CD4-positive, alpha-beta T cell (primary cell): ENCODE measurements at regions not wholly inside any gene's neighbourhood (a gene's known extent, or its start where the extent isn't known, plus 50 kb on each side); places are given as distances from the start of the nearest gene placed in this dataset.

ENCODE experiments used
- ATAC-seq: fragments of 200-7000 bp; cut with Tn5 transposase; one replicate; pipeline ENCODE4 v1.10.0; 2022; ENCODE audit warnings: mild to moderate bottlenecking; ENCODE audit not compliant: poor library complexity
- CTCF ChIA-PET: fragments of 350-600 bp; sonication (Branson Sonifier 250); formaldehyde crosslinking; loops from one replicate; lab custom pipeline; 2021; ENCODE audit warnings: antibody characterized with exemption, inconsistent platforms; lab: Charles Lee
- POLR2A ChIA-PET: fragments of 350-600 bp; sonication (Branson Sonifier 250); formaldehyde crosslinking; loops from one replicate; lab custom pipeline; 2021; ENCODE audit warnings: antibody characterized with exemption, inconsistent platforms; lab: Charles Lee
- DNase-seq, 14 experiments: peaks; one replicate each; pipeline ENCODE4 v3.0.0-alpha.2; 2013 to 2020; ENCODE audit warnings: mixed read lengths in 2 of 14
- H3K27ac ChIP-seq, 2 donors: one replicate each; pipeline versions ENCODE4 v1.5.1 to v1.7.0; 2013; ENCODE audit warnings: low read length in 2 of 2, low read depth in 1 of 2, mild to moderate bottlenecking in 1 of 2
- H3K27me3 ChIP-seq, 2 experiments: 1 replicate in 1 of 2; 2 replicates in 1 of 2; pipeline versions ENCODE4 v1.6.1 to v1.7.0; 2013; ENCODE audit warnings: low read length in 2 of 2, control low read depth in 1 of 2, mild to moderate bottlenecking in 1 of 2, moderate library complexity in 1 of 2; ENCODE audit not compliant: insufficient read depth in 2 of 2, control insufficient read depth in 1 of 2
- H3K36me3 ChIP-seq: one replicate; pipeline ENCODE4 v1.6.1; 2013; ENCODE audit warnings: low read length, control low read depth; ENCODE audit not compliant: insufficient read depth
- H3K4me1 ChIP-seq: one replicate; pipeline ENCODE4 v1.6.1; 2013; ENCODE audit warnings: low read length, control low read depth; ENCODE audit not compliant: insufficient read depth
- H3K4me3 ChIP-seq: one replicate; pipeline ENCODE4 v1.5.1; 2013; ENCODE audit warnings: mild to moderate bottlenecking, low read length, moderate library complexity
- H3K9me3 ChIP-seq, 2 experiments: 1 replicate in 1 of 2; 2 replicates in 1 of 2; pipeline versions ENCODE4 v1.6.1 to v1.7.0; 2013; ENCODE audit warnings: low read length in 2 of 2, mild to moderate bottlenecking in 2 of 2, control low read depth in 1 of 2, moderate library complexity in 1 of 2; ENCODE audit not compliant: control insufficient read depth in 1 of 2, insufficient read depth in 1 of 2
- H3K27ac Mint-ChIP-seq: one replicate; pipeline ENCODE4 v1.8.0; 2020; ENCODE audit warnings: mixed read lengths
- H3K27me3 Mint-ChIP-seq: one replicate; pipeline ENCODE4 v1.8.0; 2021; ENCODE audit warnings: mixed read lengths
- H3K36me3 Mint-ChIP-seq: one replicate; pipeline ENCODE4 v1.8.0; 2021; ENCODE audit warnings: low read depth, mixed read lengths
- H3K4me1 Mint-ChIP-seq: one replicate; pipeline ENCODE4 v1.8.0; 2021; ENCODE audit warnings: low read depth, mixed read lengths
- H3K4me3 Mint-ChIP-seq: one replicate; pipeline ENCODE4 v1.8.0; 2020; ENCODE audit warnings: mild to moderate bottlenecking, mixed read lengths
- H3K9me3 Mint-ChIP-seq: one replicate; pipeline ENCODE4 v1.8.0; 2020; ENCODE audit warnings: mixed read lengths
- CTCF ChIP-seq: fragments of 200-600 bp; IDR thresholded peaks from one replicate; pipeline ENCODE4 v1.8.0; 2022; ENCODE audit warnings: antibody characterized with exemption, mild to moderate bottlenecking
- intact Hi-C, 2 experiments: fragments of 100-400 bp; cut with DNase I in 1 of 2; cut with micrococcal nuclease in 1 of 2; formaldehyde crosslinking; loops; one replicate each; pipeline versions ENCODE4 v1.15.1 to v1.9.0; 2023 to 2025; cut with DNase I, micrococcal nuclease

GRCh38 chr15:61659566-61660190 is 400.6 kb downstream of the VPS13C start:
- TF ChIP-seq CTCF, result no peak

GRCh38 chr15:61657461-61657860 is 402.8 kb downstream of the VPS13C start:
- no peak for TF ChIP-seq CTCF
- no peaks in the 10 kb centered on the region for H3K4me1 Mint-ChIP-seq
- ATAC-seq (no peak), DNase-seq (no peak)
- H3K27me3 Mint-ChIP-seq, result peaks cover 23% of the 10 kb centered on the region
- H3K9me3 Mint-ChIP-seq, result no peaks in the 10 kb centered on the region
- no peaks in the 10 kb centered on the region for H3K4me1 ChIP-seq
- no peak overlapping the region for H3K4me3 ChIP-seq
- ChIA-PET CTCF (no interaction called here), POLR2A (no interaction called here)
- no peaks in the 10 kb centered on the region for H3K36me3 Mint-ChIP-seq
- H3K27me3 ChIP-seq, result peaks cover 0 to 5% of the 10 kb centered on the region in 2 experiments
- H3K27ac Mint-ChIP-seq, result no peak overlapping the region
- no peak overlapping the region for H3K27ac ChIP-seq
- no peak overlapping the region for H3K4me3 Mint-ChIP-seq
- intact Hi-C loops, result no loop called here
- H3K9me3 ChIP-seq, result no peaks in the 10 kb centered on the region
- no peaks in the 10 kb centered on the region for H3K36me3 ChIP-seq

More at GRCh38 chr15:61659566-61660190, 400.6 kb downstream of the VPS13C start:
- H3K36me3 ChIP-seq, result no peaks in the 10 kb centered on the region
- intact Hi-C loops, result no loop called here
- H3K27me3 ChIP-seq, result peaks cover 4 to 10% of the 10 kb centered on the region in 2 experiments
- ChIA-PET CTCF (no interaction called here), POLR2A (no interaction called here)
- Mint-ChIP-seq H3K27me3 (peaks cover 38% of the 10 kb centered on the region), H3K4me1 (no peaks in the 10 kb centered on the region), H3K4me3 (no peak overlapping the region), H3K36me3 (no peaks in the 10 kb centered on the region), H3K27ac (no peak overlapping the region), H3K9me3 (no peaks in the 10 kb centered on the region)
- ATAC-seq (no peak), DNase-seq (no peak)
- no peaks in the 10 kb centered on the region for H3K9me3 ChIP-seq
- no peak overlapping the region for H3K4me3 ChIP-seq
- no peaks in the 10 kb centered on the region for H3K4me1 ChIP-seq
- H3K27ac ChIP-seq, result no peak overlapping the region

GRCh38 chr15:61656391-61656790 is 403.9 kb downstream of the VPS13C start:
- ChIA-PET POLR2A (no interaction called here), CTCF (no interaction called here)
- Mint-ChIP-seq H3K9me3 (no peaks in the 10 kb centered on the region), H3K27ac (no peak overlapping the region), H3K27me3 (peaks cover 13% of the 10 kb centered on the region), H3K4me1 (no peaks in the 10 kb centered on the region), H3K4me3 (no peak overlapping the region), H3K36me3 (no peaks in the 10 kb centered on the region)
- TF ChIP-seq CTCF, result no peak
- Histone ChIP-seq H3K4me1 (no peaks in the 10 kb centered on the region), H3K27me3 (peaks cover 0 to 5% of the 10 kb centered on the region in 2 experiments), H3K4me3 (no peak overlapping the region), H3K27ac (no peak overlapping the region), H3K36me3 (no peaks in the 10 kb centered on the region), H3K9me3 (no peaks in the 10 kb centered on the region)
- intact Hi-C loops, result no loop called here
- no peak for DNase-seq
- ATAC-seq, result no peak
